ENCODE measurements at regions not wholly inside any gene's neighbourhood (a gene's known extent, or its start where the extent isn't known, plus 50 kb on each side); places are given as distances from the start of the nearest gene placed in this dataset.
"Not testable (repeated sequence)": the region's sequence is repeated elsewhere in the genome, so short reads cannot be mapped to it uniquely, and the experiment has no call there.

DNA sequence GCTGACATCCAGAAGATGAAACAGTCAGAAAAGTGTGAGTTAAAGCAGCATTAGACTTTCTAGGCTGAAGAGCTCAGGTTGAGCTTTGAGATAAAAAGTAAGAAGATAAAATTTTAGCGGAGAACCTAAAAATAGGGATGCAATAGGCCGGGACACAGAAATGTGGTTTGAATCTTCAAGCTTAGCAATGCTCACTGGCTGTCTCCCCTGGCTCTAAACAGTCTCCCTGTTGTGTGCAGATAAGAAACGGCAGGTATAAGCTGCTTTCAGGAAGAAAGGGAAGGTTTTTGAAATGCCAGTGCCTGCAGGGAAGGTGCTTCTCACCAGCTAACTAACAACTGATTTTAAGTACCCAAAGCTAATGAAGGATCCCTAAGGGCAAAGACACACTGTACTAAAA lies 718.7 kb upstream of the SGO1 start:
- FAIRE-seq = no peak

DNA sequence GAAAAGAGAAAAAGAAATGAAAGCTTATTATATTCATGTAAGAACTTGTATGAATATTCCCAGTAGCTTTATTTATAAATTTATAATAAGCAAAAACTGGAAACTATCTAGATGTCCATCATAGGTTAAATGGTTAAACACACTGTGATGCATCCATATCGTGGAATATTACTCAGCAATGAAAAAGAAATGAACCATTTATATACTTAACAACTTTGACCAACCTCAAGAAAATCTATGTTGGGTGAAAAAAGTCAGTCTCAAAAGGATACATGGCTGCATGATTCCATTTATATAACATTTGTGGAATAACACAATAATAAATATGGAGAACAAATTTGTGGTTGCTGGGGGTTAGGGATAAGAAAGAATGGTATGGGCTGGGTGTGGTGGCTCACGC lies 713.0 kb upstream of the SGO1 start:
- FAIRE-seq = no peak

DNA sequence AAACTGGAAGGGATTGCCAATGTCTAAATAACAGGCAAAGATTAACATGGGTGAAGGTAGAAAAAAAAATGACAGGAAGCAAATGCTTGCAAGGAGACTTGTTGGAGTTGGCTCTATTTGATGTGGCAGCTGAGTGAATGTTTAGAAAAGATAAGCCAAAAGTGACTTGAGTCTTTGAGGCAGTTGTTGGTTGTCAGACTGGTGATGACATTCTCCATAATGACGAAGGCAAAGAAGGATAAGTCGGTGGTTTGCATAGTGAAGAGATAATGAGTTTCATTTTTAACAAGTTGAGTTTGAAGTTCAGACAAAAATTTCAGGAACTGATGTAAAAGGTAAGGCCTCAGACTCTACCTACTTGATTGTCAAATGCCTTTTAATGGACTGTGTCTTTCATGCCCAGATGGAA lies 704.1 kb upstream of the SGO1 start:
- FAIRE-seq = no peak

DNA sequence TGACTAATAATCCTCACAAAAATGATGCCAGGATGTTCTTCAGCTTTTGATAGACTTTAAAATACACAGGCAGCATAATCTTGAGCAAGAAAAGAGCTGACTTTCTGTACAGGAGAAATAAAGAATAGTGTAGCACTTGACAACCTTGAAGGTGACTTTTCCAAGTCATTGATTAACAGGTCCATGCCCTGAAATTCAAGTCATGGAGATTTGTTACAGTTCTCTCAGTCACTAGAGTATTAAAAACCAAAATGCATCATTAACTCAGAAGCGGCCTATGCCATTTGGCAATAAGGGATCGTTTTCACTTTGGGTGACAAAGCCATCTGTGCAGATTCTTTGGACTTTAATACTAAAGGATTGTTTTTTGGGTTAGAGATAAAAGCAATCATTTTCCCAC lies 692.7 kb upstream of the SGO1 start:
- no peak for FAIRE-seq

DNA sequence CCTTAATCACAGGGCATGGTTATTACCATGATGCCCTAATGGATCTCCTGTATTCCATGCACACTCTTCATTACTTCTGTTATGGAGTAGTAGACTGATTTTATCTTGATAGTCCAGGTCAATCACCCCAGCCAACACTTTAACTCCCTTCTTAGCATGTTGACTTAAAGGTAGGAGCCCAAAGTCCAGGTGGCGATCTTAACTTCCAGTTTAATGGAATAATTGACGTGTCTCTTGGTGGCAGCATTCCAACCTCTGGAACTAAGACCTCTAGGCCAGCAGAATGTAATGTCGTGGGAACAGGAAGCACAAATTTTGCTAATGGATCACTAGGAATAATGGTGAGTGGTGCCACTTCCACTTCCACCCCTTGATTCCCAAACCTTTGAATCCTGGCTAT lies 687.2 kb upstream of the SGO1 start:
- FAIRE-seq = no peak

DNA sequence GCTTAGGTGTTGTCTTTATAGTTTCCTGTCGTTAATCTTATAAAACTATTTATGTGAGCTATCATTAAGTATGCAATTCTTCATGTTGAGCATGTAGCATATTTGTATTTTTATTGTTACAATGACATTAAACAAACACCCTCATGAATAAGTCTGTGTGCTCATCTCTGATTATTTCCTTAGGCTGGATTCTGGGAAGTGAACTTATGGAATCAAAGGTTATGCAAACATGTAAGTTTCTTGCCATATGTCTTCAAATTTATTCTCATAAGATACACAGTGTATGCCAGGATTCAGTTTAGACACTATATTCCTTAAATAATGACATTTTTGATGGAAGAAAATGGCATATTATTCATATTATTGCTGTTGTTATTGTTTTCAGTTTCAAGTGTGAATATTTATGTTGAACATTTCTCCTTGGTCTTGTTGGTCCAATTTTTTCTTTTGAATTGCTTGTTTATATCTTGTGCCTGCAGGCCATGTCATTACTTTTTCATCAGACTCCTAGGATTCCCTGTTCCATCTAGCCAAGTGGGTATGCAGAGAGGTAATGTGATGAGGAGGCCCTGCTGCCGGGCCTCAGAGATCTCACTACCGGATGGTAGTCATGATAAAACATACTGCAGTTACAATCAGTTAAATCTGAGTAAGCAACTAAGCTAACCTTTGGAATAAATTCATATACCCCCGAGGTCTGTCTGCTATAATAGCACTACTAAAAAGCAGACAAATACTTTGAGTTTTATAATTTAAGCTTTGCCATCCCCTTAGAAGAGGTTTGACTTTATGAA lies 684.3 kb upstream of the SGO1 start:
- FAIRE-seq = no peak

DNA sequence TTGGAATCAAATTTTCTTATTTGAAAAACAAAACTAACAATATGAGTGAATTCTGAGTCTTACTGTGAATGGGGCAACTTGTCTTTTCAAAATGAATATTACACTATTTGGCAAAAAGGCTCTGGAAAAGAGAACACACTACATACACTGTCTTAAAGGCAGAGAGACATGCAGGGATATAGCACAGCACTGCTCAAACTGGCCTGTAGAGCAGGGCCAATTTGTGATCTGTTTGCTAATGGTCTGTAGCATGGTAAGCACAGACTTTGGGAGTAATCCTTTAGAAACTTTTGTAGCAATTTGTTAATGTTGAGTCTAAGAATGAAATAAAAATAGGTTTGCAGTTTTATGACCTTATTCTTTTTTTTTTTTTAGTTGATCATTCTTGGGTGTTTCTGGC lies 679.8 kb upstream of the SGO1 start:
- FAIRE-seq = no peak

DNA sequence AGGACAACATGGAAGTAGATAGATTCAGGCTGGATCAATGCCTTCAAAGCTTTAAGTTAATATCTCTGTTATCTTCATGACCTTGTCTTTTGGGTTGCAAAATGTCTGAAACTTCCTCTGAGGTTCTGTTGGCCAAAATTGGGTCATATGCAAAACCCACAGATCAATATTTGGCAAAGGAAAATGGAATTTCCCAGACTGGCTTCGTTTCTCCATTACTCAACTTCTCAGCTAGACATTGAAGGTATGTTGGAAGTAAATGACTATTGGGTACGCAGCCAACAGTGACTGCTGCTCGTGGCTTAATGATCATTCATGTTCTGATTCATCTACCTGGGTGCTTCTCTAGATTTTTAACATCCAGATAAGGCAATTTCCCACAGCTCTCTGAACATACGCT lies 675.4 kb upstream of the SGO1 start:
- no peak for FAIRE-seq

DNA sequence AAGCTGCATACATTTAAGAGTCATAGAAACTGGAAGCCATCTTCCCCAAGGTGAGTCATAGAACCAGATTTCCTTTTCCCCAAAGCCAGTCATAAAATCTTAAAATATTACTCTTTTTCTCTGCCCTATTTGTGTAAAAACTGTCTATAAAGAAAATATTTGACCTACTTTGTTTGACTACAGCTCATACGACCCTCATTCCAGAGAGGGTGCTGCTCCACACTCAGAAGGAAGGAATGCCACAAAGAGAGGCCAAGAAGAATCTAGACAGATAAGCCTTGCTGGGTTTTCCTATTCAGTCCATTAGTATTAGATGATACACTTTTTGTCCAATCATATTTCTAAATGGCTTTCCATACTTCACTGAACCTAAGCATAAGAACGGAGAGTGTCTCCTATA lies 671.6 kb upstream of the SGO1 start:
- no peak for FAIRE-seq

DNA sequence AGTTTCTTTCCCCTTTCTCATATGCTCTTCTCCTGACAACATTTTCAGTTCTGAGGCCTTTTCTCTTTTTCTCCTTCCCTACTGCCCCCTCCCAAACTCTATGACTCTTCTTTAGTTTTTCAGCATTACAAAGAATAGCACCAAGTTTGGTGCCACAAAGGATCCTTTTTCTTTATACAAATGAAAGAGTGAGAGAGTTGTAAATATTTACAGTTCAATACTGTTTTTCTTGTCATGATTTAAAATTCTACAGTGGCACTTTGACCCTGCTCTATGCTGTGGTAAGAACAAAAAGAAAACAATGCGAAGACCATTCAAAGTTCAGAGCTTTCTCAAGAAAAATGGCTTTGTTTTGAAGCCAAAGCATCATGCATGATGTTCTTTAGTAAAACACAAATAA lies 667.9 kb upstream of the SGO1 start:
- FAIRE-seq = no peak

DNA sequence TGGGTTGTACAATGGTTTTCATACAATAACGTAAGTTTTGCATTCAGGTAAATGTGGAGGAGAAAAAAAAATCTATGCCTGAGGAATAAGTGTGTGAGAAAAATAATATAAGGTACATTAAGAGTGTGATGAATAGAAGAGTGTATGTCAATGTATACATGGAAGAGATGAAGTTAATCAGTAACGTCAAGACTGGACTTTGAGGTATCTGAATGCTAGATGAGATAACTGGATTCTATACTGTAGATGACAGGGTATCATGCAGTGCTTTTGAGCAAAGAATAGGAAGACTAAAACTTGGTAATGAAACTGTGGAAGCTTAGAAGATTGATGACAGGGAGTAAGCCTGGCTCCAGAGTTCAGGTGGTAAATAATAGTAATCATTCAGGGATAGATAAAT lies 666.7 kb upstream of the SGO1 start:
- FAIRE-seq = no peak

DNA sequence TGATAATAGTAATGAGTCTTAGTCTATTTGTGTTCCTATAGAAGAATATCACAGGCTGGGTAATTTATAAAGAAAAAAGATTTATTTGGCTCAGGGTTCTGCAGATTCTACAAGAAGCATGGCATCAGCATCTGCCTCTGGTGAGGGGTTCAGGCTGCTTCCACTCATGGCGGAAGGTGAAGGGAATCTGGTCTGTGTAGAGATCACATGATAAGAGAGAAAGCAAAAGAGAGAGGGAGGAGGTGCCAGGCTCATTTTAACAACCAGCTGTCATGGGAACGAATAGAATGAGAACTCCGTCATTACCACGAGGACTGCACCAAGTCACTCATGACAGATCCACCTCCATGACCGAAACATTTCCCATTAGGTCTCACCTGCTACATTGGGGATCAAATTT lies 664.0 kb upstream of the SGO1 start:
- no peak for FAIRE-seq

DNA sequence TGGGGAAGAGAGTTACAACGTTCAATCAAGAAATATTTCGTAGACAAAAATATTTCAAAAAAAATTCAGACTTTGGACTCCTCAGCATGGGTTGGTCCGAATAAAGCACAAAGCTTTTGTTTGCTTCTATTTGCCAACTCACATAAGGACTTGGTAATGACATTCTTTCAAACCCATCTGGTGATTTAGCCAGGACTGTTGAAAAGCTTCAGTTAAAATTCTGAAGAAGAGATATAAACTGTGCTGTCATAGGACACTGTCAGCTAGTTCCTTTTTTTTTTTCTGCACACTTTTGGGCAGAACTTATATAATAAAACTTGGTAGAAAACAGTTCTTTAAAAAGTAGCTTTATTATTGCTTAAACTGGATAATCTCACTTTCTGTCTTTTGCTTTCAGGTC lies 660.8 kb upstream of the SGO1 start:
- FAIRE-seq = no peak

DNA sequence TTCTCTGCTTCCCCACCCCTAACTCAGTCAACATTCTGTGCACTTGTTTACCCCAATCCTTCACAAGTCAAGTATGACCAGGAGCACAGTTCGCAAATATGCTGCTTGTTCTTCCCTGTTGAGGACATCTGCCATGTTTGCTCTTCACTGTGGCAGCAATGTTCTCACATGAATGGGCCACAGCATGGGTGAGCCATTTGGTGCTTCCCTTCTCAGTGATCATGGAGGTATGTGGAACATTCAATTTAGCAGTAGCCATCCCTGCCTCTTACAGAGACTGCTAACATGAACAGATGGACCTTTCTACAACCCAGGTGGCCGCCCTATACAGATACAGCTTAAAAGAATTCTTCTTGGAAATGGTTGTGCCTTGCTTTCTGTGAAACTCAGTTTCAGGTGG lies 660.1 kb upstream of the SGO1 start:
- FAIRE-seq = no peak

DNA sequence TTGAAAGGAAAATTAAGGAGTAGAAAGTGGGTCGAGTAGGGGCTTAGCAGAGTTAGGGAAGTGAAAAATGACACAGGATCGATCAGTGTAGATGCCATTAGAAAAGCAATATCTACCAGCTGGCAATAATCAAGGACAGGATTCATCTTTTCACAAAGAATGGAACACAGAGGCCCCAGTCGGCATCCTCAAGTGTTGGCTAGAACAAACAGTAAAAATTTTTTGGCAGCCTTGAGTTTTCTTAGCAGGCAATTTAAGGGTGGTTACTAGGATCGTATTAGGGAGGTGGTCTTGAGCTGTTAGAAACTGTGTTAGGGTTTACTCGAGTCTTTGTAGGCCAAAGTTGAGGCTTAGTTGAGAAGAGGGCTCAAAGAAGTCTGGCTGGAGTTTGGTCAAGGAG lies 658.8 kb upstream of the SGO1 start:
- no peak for FAIRE-seq

DNA sequence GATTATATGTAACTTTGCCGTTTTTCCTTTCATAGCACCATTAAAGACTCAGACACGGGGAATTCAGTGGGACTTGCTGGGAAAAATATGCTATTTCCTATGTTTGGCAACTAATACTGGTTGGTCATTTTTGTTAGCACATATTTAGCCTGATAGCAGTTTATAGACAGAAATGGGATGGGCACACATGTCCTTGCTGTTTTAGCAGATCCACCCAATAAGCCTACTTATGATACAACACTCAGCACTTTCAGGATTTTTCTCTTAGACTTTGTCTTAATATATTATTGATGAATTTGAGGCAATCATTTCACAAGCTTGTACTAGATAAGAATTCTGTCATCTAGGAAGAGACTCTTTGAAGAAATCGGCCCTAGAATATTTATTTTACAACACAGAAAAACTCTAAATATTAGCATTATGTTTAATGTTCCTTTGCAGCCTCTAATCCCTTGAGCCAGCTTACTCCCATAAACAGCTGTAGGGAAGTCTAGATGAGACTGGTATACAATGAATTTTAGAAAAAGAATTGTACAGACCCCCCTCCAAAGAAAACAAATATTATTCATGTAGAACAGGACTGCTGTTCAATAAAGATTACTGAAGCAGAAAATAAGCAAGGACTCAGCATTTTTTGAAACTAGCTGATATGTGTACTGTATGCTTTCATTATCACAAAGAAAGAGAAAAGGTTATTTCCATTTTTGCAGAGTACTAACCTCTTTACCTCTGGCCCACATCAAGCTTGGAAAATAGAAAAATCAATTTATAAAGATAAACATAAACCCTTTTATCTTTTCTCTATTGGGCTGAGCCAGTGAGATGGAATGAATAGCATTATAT lies 656.8 kb upstream of the SGO1 start:
- no peak for FAIRE-seq

DNA sequence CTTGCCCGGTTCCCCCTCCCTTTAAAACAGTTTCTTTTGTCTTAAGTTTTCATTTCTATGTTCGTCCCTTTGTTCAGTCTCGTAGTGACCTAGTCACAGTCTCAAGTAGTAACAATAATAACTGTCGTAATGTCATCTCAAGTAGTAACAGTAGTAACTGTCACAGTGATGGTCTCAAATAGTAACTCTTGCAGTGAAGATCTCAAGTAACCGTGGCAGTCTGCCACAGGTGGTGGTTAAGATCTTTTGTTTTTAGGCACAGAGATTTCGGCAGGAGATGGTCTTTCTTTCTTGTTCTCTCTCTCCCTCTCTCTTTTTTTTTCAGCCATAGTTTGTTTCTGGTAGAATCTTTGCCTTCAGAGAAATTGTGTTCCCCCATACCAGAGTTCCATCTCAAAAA lies 656.0 kb upstream of the SGO1 start:
- no peak for FAIRE-seq

DNA sequence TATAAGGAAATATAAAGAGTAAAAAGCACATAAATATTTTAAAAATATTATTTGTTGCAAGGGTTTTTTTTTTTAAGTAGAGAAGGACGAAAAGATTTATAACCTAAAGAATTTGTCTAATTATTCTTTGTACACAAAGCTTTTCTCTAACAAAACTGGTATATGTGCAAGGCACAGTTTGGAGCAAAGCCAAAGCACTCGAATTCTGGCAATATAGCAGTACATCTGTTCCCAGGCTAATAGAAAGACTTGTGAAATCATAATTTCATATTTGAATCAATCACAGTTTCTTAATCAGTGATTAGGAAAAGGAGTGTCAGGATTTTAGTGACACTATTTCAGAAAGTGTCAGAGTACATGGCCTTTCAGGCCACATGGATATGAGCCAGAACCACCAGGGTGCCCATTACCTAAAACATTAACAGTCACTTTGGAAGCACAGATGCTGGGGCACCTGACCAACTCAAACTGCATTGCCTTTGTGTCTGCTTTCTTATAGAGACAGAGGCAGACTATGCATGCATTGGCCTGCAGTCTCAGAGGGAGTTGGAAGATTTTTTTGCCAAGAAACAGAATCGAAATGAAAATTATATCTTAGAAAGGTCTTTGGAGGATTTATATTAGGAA lies 651.8 kb upstream of the SGO1 start:
- FAIRE-seq = peak; percentile 66

DNA sequence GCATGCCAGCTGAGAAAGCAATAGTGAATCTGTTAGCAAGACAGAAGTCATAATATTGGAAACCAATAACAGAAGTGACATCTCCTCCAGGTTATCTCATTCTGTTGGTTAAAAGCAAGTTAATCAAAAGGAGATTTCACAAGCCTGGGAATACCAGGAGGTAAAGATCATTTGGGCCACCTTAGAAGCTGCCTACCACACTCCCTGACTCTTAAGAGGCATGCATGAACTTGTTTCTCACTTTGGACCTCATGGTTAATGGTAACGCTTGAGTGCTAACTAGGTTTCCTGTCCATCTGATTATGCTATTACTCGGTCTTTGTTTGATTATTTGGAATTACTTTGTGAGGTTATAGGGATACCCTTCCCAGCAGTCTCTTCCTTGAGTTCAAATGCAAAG lies 650.8 kb upstream of the SGO1 start:
- FAIRE-seq = no peak

DNA sequence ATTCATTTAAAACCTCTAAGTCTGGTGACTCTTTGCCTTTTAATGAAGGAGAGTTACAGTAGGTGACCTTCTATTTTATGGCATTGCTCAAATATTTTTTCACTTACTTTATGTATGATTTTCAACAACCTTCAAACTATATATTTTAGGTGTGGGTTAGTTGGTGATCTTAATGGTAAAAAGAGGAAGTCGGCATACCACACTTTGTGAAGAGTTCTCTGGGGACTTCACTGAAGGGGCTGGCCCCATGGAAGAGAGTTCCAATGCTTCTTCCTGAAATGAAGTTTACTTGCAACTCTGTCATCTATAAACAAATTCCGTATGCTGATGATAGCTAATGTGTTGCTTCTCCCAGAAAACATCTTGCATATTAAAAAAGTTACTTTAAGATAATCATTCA lies 647.0 kb upstream of the SGO1 start:
- no peak for FAIRE-seq

DNA sequence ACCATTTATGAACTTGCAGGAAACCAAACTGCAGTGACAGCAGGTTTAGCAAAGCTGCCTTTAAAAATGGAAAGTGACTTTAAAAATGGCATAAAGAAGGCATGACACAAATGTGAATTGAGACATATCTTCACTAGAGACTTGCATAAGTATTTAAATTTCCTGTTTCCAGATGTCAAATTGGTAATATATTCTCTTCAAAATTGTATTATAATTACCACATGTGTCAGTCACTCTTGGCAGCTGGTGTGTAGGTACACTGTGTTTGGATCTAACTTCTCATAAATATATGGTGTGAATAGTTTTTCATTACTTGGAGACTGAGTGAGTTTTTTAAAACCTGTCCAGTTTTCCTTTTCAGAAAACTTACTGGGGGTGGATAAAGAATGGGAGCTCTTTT lies 636.2 kb upstream of the SGO1 start:
- FAIRE-seq = no peak

DNA sequence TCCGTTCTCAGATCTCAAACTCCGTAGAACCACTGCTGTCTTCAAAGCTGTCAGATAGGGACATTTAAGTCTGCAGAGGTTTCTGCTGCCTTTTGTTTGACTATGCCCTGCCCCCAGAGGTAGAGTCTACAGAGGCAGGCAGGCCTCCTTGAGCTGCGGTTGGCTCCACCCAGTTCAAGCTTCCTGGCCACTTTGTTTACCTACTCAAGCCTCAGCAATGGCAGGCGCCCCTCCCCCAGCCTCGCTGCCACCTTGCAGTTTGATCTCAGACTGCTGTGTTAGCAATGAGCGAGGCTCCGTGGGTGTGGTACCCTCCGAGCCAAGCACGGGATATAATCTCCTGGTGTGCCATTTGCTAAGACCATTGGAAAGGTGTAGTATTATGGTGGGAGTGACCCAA lies 634.9 kb upstream of the SGO1 start:
- not testable (repeated sequence) for FAIRE-seq

DNA sequence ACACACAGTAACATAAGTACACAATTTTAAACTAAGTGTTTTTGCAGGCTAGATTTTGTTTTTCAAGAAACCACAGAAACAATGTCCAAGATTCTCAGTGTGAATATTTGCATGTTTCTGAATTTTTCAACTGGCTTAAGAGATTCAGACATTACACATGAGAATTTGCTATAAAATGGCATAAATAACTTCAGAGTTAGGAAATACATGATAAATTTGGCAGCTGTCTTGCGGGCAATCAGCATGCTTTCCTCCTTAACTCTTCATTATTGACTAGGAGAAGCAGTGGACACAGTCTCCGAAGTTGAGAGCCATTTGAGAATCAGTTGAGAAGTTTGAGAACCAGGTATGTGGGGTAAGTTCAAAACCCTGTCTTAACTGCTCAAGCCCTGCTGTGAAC lies 625.6 kb upstream of the SGO1 start:
- no peak for FAIRE-seq

DNA sequence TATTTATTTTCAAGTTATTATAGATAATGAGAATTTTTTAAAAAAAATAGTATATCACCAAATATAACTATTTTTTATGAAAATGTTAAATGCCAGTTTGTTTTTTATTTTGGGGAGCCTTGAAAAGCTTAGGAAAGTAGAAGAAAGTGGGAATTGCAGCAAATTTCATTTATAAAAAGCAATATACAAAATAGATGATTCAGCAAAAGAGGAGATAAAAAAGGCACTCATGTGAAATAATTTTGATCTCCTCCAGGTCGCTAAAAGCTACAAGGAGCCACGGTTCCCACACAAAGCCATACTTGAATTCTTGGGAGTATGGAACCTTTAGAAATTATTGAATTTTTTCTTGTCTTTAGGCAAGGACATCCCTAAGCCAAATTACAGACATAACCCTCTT lies 625.0 kb upstream of the SGO1 start:
- FAIRE-seq = no peak
